Activated CD8-positive, alpha-beta memory T cell treated with anti-CD3 and anti-CD28 coated beads for 1 hour (primary cell): ENCODE measurements at regions not wholly inside any gene's neighbourhood (a gene's known extent, or its start where the extent isn't known, plus 50 kb on each side); places are given as distances from the start of the nearest gene placed in this dataset.

Experiments
- DNase-seq, 2 donors: peaks; one replicate each; pipeline ENCODE4 v3.0.0-alpha.2; 2020; ENCODE audit warnings: low read depth in 1 of 2; ENCODE audit errors: extremely low read depth in 1 of 2

DNA sequence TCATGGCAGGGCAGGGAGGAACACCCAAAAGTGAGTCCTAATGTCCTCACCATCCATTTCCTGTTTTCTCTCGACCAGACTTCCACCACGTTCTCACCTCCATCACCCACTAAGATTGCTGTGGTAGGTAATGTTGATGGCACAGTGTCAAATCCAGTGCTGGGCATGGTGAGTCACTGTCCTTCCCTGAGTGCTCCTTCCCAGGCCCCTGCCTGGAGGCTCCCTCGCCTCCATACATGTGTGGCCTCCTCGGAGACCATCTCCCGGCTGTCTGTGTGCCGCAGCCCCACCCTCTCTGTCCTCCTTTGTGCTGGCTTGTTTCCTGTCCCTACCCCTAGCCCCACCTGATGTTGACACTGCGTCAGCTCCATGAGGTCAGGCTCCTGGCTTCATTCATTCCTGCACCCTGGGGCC, 177.5 kb downstream of the SYK start:
- DNase-seq: no peak

DNA sequence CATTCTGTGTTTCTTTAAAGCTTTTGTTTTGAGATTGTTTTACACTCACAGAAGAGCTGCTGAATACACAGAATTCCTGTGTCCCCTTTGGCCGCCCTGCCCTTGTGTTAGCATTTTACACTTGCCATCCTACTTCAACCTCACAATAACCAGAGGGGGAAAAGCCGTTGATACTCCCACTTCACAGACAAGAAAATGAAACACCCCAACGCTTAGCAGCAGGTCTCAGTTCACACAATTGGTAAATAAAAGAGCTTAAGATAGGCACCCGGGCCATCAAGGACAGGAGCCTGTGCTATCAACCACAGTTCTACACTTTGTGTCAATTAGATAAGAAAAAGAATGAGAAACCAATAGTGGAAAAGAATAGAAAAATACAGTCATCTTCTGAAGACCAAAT, 178.0 kb downstream of the SYK start:
- DNase-seq: no peak

DNA sequence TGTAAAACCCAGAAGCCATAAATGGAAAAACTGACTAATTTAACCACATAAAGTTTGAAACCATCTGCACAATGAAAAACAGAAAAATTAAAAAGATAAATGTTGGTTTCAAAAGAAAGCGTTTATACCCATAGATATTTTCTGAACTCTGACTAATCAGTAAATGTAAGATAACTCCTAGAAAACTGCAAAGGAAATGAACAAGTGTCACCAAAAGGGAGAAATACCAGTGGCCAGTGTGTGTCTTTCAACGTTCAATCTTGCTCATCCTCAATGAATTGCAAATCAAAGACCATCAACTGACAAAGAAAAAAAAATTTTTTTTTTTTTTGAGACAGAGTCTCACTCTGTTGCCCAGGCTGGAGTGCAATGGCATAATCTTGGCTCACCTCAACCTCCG, 180.1 kb downstream of the SYK start:
- no peak for DNase-seq

DNA sequence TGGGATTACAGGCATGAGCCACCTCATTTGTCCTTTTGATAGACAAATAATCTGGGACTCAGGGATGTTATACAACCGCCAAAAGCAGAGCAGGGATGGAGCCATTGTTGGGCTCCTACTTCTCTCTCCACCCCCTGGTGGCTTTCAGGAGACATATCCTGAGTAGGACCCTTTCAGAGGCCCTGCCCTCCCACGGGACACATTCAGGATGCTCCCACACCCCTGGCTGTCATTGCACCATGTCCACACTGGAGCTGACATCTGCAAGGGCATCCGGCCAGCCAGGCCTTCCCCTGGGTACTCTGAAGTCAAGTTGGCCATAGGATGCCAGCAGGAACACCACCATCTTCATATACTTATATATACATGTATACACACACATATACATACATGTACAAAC, 181.8 kb downstream of the SYK start:
- DNase-seq: no peak

DNA sequence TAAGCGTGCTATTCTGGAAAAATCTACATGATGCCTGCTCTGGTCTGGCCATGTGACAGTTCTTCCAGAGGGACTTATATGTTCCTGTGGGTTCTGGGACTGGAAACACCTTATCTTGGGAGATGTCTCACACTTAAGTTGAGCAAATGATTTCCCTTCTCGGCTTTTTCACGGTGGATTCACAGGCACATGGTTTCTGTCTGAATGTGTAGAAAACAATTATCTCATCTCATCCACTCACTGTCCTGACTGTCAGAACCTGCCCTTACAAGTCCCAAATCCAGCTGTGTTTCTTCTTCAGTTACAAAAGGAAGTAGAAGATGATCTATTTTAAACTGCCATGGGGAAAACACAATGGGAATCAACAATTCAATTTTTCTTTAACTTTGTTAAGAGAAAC, 184.0 kb downstream of the SYK start:
- DNase-seq: no peak

DNA sequence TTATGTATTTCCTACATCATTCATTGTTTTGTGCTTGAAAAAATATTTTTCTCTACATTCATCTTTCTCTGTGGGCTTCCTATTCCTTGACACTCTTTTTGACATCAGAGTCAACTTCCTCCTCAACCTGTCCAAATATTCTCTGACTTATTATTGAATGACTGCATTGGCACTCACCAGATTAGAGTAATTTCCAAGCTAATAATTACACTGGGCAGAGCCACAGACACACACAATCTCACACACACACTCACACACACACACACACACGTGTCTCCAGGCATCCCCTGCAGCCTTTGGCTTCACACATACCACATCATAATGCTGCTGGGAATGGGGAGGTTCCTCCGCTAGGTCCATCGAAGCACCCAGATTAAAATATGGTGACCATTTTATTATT, 184.5 kb downstream of the SYK start:
- no peak for DNase-seq

DNA sequence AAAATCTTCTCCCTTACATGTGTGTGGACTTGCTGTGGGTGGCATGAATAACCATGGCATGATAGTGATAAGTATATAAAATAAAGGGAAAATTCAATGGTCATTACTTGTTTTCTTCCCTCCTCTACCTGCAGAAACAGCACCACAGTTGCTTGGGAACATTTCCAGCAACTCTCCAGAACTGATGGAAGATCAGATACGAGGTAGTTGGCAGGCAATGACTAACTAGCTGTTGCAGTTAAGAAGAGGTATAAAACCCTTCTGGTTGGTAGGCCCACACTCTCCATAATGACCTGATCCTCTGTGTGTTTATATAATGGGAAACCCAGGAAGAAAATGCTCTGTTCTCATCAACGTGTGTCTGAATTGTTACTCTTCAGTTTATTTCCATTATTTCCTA, 185.9 kb downstream of the SYK start:
- DNase-seq: no peak

DNA sequence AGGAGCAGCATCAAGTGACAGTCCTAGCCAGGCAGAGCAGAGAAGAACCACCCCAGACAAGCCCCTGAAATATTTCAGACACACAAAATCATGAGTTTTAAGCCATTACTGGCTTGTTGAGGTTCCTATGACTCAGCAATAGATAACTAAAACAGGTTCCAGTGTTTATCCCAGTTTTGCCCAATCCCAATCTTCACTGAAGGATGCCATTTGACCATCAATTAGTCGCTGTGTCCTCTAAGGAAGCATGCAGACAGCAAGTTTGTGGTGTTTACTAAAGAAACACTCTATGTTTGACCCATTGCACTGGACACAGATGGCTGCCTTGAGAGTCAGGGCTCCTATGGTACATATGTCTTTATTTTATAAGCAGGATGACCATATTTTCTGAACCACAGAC, 186.7 kb downstream of the SYK start:
- DNase-seq: no peak

DNA sequence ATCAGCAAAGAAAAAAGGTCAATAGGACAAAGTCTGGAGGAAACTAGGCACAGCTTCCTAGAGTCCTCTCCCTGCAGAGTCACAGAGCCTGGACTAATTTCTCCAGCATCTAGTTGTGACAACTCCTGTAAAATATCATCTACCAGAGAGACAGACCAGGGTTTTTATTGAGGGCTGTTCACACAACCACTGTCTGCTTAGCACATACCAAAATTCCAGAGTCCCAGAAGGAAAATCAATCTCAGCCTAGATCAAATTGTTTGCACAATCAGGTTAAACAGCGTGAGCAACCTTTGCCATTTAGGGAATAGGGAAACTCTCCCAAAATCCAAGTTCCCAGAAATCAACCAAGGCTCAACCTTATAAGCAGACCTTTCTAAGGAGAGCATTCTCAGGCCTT, 190.3 kb downstream of the SYK start:
- DNase-seq: no peak

DNA sequence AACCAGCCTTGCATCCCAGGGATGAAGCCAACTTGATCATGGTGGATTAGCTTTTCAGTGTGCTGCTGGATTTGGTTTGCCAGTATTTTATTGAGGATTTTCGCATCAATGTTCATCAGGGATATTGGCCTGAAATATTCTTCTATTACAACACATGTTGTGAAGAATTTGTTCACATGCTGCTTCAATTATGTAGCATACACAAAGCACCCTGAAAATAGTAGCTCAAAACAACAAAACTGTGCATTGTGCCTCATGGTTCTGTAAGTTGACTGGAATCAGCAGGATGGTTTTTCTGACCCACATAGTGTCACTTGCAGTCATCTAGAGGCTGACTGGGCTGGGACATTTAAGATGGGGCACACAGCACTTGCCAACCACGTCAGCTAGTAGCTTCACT, 193.9 kb downstream of the SYK start:
- no peak for DNase-seq

DNA sequence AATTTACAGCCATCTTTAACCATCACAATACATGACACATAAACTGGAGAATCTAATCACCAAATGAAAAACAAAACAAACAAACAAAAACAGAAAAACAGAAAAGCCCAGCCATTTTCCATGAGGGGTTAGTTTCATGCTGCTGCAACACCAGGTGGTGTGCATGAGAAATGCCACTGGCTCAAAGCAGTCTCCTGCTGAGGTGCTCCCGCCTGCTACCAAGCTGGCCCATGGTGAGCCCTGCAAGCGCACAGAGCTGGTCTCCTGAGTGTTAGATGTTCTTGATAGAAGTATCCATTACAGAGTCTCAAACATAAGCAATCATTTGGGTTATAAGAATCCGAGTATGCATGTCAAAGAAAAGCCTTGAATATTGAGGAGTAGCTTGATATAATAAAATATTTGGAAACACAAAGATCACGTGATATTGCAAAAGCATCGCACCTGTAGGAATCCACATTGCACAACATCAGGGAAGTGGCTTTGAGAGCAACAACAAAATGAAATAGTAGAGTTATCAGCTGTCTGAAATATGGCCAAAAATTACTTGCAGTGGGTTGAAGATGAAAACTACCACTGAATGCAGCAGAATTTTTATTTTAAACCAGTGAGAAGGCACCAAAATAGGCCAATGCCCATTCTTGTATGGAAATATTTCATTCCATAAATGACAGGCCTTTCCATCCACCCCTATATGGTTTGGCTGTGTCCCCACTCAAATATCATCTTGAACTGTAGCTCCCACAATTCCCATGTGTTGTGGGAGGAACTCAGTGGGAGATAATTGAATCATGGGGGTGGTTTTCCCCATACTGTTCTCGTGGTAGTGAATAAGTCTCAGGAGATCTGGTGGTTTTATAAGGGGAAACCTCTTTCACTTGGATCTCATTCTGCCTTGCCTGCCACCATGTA, 194.8 kb downstream of the SYK start:
- no peak for DNase-seq

DNA sequence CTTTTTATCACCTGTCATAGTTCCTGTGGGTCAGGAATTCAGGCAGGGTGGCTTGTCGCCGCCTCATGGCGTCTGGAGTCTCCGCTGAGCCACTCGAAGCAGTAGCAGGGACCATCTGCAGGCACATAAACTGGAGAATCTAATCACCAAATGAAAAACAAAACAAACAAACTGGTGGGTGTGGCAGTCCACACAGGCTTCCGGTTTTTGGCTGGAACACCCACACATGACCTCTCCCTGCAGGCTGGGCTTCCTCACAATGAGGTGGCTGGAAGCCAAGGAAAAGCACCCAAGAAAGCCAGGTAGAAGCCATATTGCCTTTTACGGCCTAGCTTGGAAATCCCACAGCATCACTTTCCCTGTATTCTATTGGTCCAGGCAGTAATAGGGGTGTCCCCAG, 197.0 kb downstream of the SYK start:
- no peak for DNase-seq

DNA sequence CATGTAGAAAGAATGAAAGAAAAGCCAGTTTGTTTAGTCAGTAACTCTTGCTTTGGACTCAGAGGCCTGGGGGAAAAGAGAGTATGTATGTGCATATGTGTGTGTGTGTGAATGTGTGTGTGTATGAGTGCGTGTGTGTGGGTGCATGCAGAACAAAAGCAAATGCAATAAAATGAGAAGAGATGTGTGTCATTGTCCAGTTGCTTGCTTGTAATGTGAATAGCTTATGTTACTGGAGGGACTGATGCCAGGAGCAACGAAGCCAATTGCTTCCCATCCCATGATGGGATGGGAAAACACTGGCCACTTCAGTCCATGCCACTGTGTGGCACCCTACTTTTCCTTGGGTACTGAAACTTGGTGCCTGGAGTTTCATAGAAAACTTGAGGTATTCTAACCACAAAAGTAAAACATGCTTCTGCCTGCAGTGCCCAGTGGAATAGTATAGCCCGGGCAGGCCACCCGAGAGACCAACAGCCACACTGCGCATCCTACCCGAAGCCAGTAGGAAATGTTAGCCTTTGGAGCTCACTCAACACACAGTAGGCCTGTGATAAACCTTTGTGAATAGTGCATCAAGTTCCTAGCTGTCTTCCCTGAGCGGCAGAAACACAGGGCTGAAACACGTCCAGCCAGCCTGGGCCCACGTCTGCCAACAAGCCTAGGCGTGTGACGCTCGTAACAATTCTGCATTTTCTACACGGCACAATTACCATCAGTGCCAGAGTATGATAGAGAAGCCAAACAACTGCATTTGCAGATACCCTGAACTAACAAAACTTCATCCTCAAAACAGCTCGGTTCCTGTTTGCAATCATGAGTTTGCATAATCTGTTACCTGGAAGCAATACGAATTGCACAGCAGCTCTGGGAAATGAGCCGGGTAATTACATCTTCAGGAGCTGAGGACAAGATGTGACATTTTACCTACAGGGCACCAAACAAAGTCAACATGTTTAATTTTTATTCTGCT, 198.1 kb downstream of the SYK start:
- no peak for DNase-seq

DNA sequence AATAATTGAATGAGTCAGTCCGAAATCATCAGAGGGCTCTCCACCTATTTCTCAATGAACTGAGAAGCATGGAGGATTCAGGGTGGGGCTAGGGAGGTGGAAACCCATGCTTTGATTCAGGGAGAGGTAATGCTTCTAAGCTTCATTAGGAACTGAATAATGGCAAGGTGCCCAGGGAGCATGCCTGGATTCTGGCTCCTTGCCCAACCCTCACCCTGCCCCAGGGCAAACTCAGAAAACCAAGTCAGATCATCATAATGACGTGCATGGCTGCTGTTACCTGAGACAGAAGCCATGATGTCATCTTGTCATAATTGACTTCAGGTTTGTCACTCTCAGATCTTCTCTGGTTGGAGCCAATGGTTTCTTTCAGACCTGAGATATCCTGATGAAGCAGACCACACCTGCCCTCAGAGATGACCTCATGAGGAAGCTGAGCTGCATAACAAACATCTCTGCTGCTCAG, 199.6 kb downstream of the SYK start:
- no peak for DNase-seq

DNA sequence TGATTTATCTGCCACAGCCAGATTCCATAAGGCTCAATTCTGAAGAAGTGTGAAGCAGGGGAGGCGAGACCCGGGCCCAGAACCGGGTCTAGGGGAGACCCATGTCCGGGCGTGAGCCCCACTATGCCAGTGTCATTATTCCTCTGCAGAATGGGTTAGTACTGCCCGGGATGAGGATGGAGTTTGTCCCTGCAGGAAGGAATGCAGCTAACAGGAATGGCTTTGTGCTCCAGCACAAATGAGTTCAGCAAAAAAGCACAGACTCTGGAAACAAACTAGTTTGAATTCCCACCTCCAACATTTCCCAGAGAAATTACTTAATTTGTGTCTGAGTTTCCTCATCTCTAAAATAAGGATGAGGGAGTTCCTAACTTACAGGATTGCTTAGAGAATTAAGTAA, 202.9 kb downstream of the SYK start:
- no peak for DNase-seq

DNA sequence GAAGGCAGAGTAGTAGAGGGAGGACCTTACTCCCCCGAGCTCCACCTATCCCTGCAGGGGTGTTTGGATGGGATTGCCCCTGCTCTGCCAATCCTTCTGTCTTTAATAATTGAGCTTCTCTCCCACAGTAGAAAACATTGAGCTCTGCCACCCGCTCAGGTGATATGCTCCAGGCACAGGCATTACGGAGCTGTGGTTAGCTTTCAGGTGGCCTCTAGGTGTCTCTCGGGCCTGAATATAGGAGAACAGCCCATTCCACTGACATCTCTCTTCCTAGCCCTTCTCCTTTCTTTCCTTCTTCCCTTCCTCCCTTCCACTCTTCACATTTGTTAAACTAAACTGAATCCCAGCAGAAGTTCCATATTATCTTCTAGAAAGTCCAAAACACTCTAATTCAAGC, 203.4 kb downstream of the SYK start:
- no peak for DNase-seq

DNA sequence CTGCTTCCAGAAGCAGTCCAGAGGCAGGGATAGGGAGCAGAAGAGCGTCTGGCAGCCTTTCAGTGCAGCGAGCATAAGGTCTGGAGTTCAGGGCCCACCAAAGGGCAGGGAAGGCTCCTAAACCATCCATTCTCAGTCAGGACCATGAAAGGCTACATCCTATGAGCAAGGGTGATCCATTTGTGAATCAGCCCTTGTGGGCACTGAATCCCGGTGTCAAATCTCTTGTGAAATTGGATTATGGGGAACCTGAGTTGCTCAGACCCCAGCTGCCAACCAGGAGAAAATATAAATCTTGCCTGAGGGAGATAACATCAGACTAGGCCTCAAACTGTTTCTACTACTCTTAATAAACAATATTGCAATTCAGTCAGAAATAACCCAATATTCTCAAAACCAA, 204.4 kb downstream of the SYK start:
- no peak for DNase-seq

DNA sequence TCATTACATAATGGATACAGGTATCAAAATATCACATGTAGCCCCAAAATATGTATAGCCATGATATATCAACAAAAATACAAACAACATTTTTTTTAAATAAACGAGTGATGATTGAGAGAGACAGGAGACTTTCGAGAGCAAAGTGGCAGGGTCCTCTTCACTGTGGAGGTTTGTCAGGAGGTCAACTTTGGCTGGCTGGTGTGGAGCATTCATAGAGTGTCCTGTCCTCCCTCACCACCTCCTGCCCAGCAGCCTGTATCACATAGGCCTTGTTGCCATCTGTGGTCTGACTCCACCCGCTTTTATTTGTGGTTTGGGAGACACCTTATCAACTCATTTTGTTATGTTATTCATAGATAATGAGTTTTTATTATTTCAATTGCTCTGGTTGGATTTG, 206.9 kb downstream of the SYK start:
- DNase-seq: no peak

DNA sequence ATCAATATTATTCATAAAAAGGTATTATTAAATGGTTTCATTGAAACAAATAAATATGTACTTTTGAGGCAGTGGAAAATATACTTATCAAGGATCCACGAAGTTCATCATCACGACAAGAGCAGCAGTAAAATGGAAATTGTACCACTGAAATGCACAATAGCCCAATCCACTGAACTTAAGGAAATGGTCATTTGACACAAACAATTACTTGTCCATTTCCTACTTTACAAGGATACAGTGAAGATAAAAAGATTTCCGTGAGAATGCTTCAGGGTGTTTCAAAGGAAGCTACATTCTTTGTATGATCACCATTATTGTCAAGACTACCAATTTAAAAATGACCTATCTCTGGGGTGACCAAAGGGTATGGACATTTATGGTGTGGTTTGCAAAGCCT, 210.3 kb downstream of the SYK start:
- no peak for DNase-seq

DNA sequence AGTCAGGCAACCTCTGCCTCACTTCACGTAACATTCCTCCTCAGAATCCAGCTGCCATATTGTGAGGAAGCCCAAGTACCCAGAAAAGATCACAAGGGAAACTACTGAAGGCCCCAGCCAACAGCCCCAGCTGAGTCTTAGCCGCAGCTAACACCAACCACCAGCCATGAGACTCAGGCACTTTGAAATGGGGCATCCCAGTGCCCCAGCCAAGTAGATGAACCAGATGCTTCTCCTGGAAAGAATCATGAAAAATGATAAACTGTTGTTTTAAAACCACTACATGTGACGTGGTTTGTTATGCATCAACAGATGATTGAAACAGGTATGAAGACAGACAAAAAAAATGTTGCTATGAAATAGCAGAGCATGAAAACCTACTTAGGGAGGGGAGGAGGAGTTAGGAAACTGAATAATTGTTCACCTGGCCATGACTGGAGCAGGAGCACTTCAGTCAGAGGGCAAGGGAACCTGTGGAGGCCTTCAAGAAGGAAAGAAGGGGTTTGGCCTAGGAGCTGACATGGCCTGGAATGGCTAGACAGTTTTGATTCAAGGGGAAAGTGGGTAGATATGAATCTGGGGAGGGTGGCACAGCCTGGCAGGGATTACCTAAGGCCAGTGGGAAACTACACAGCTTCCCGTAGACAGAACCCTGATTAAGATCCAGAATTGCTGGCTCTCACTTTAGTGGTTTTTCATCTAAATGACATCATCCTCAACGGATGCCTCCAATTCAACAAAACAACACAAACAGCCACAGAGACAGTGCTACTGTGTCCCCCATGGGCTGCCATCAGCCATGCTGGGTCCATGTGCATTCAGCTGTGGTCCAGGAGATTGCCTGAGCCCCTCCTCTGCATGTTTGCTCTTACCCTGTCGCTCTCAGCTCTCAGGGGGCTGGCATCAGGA, 211.6 kb downstream of the SYK start:
- no peak for DNase-seq

DNA sequence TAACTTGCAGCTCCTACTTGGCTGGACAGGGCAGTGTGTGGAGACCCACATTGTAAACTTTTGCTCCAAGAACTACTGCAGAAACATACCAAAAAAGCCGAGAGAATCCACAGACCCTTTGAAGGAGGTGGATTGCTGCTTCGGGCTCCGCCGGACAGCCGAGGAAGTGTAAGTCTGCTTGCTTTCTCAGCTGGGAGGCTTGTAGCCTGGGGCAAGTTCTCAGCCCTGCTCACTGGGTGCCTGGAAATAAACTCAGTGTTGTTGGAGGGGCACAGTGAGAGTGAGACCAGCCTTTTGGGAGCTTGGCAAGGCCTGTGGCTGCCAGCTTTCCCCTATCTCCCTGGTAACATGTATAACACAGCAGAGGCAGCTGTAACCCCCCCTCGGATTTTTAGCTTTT, 215.6 kb downstream of the SYK start:
- no peak for DNase-seq
